Activated T-helper 17 cell treated with anti-CD3 and anti-CD28 coated beads, Interleukin-2, amount 50 U/mL, for 72 hours (primary cell): ENCODE measurements at regions not wholly inside any gene's neighbourhood (a gene's known extent, or its start where the extent isn't known, plus 50 kb on each side); places are given as distances from the start of the nearest gene placed in this dataset.

Source experiments
- ATAC-seq: fragments of 150-1000 bp; cut with Tn5 transposase; replicated peaks from 2 replicates; pipeline ENCODE4 v1.10.0; 2021; ENCODE audit warnings: mild to moderate bottlenecking, moderate library complexity
- H3K27ac Mint-ChIP-seq: one replicate; pipeline ENCODE4 v1.8.0; 2022; ENCODE audit warnings: mixed read lengths
- H3K27me3 Mint-ChIP-seq: one replicate; pipeline ENCODE4 v1.8.0; 2022; ENCODE audit warnings: mixed read lengths
- H3K36me3 Mint-ChIP-seq: one replicate; pipeline ENCODE4 v1.8.0; 2022; ENCODE audit warnings: low read depth, mild to moderate bottlenecking, mixed read lengths
- H3K4me1 Mint-ChIP-seq: one replicate; pipeline ENCODE4 v1.8.0; 2022; ENCODE audit warnings: mixed read lengths
- H3K4me3 Mint-ChIP-seq: one replicate; pipeline ENCODE4 v1.8.0; 2022; ENCODE audit warnings: mild to moderate bottlenecking, mixed read lengths
- H3K9me3 Mint-ChIP-seq: one replicate; pipeline ENCODE4 v1.8.0; 2022; ENCODE audit warnings: mixed read lengths

DNA sequence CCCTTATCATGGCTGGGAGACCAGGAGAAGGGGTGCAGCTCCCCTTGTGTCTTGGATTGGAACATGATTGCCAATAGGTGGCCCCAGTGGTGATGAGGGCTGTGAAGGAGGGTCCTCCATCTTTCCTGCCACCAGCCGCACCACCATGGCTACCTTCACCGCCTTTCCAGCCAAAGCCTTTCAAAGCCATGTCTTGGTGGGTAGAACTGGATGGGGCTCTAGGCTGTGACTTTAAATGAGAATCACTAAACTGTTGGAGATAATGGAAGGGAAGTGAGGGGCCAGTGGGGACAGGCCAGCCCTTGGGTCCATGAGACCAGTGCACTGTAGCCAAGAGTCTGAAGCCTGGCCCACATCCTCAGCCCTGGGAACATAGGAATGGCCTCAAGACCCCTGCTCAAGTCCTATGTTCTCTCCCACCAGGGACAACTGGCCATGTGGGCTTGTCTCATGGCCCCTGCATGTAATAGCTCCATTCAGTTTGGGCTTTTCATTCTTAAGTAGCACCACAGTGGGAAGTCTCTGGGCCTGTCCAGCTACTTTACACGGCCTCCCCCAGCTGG is 345.7 kb downstream of the DYSF start:
- H3K4me1 Mint-ChIP-seq = no peaks in the 10 kb centered on the region
- H3K9me3 Mint-ChIP-seq = no peaks in the 10 kb centered on the region

DNA sequence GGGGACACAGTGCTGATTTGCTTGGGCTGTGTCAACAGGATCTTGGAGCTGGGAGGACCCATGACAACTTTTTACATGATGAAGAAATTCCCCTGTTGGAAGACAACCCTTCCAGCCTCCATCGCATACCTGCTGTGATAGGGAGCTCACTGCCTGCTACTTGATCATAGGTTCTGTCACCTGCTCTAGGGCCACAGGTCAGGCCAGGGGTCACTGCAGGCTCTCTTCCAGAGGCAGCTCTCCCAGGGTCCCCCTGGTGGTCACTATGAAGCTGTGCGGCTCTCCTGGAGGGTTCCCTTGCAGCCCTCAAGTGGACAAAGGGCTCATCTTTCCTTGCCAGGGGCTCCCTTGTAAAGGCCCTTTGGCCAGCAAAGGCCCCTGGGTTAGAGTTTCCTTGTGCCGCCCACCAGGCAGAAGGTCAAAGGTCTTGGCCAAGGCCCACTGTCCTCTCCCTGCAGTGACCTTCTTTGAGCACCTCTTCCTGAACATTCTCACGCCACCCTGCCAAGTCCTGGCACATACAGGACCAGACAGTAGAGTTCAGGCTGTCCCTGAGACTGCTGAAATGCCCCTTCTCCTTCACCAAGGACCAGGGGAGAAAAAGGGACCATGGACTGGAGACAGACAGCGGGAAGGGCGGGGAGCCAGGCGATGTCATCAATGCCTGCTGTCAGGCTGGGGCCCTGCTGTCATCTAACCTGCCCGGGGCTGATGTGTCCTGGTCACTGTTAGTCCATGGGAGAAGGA is 345.1 kb downstream of the DYSF start:
- Mint-ChIP-seq H3K9me3 (no peaks in the 10 kb centered on the region), H3K27ac (no peak overlapping the region), H3K36me3 (no peaks in the 10 kb centered on the region), H3K4me1 (no peaks in the 10 kb centered on the region), H3K4me3 (no peak overlapping the region), H3K27me3 (peaks cover 4% of the 10 kb centered on the region)
- ATAC-seq = peak; percentile 40

More for the DNA sequence above, 345.7 kb downstream of the DYSF start:
- Mint-ChIP-seq H3K4me3 (no peak overlapping the region), H3K36me3 (no peaks in the 10 kb centered on the region), H3K27ac (no peak overlapping the region), H3K27me3 (peaks cover under 1% of the 10 kb centered on the region)
- no peak for ATAC-seq

DNA sequence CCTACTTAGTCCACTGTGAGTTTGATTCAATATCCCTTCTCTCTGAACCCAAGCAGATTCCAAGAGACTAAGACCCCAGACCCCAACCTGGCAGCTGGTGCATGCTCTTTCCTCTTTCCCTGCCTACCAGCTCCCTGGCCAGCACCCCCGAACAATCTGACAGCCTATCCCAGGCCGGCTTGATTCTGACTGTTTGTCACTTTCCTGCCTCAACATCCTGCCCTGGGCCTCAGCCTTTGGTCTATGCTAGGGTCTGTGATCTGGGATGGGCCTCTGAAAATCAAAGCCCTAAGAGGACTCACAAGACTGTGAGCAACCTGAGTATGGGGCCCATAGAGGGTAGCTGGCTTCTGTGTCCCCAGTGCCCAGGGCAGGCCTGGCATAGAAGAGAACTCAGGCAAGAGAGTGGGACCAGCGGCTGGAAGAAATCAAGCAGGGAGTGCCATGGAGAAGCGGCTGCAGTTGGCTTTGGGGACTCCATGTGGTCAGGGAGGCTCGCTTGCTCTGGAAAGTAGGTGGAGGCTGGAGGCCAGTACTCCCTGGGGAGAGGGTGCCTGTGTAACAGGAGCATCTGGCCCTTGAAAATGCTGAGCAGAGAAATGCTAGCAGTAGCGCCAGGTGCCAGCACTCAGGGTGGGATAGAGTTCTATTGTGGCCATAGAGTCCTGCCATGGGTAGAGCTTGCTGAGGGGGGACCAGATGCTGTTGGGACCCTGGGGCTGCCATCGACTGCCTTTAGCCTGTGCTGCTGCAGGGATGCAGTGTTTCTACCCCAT is 343.9 kb downstream of the DYSF start:
- no peaks in the 10 kb centered on the region for H3K9me3 Mint-ChIP-seq
- no peak overlapping the region for H3K27ac Mint-ChIP-seq
- no peaks in the 10 kb centered on the region for H3K36me3 Mint-ChIP-seq
- H3K4me3 Mint-ChIP-seq = no peak overlapping the region
- no peaks in the 10 kb centered on the region for H3K4me1 Mint-ChIP-seq
- H3K27me3 Mint-ChIP-seq = peaks cover 4% of the 10 kb centered on the region
- ATAC-seq = no peak

DNA sequence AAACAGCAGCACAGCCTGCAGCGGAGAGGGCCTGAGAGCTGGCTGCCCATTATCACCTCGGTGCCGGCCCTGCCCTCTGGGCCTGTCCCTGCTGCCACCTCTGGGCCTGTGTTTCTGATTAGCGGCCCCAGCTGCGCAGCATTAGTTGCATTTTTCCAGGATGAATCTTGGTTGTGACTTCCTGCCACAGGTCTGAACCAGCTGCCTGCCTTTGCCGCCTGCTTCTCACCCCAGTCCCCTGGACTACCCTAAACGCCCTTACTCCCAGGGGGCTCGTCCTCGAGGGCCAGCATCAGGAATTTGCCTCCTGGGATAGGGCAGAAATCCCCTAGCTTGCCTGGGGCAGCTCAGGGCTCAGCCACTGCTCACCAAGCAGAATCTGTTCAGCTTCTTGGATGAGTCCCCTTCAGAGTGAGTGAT is 342.8 kb downstream of the DYSF start:
- no peak overlapping the region for H3K27ac Mint-ChIP-seq
- no peak overlapping the region for H3K4me3 Mint-ChIP-seq
- no peaks in the 10 kb centered on the region for H3K9me3 Mint-ChIP-seq
- peaks cover 4% of the 10 kb centered on the region for H3K27me3 Mint-ChIP-seq
- H3K4me1 Mint-ChIP-seq = no peaks in the 10 kb centered on the region
- H3K36me3 Mint-ChIP-seq = no peaks in the 10 kb centered on the region
- no peak for ATAC-seq

DNA sequence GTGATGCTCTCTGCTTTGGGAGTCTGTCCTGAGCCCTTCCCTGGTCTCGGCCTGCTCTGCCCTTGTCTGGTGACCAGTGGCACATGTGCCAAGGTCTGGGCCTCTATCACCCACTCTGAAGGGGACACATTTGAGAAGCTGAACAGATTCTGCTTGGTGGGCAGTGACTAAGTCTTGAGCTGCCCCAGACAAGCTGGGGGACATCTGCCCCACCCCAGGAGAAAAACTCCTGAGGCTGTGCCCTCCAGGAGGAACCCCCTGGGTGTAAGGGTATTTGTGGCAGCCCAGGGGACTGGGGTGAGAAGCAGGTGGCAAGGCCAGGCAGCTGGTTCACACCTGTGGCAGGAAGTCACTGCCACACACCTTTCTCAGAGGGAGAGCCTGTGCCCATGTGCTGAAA is 342.1 kb downstream of the DYSF start:
- no peak overlapping the region for H3K27ac Mint-ChIP-seq
- H3K27me3 Mint-ChIP-seq = peaks cover 4% of the 10 kb centered on the region
- no peak overlapping the region for H3K4me3 Mint-ChIP-seq
- H3K4me1 Mint-ChIP-seq = no peaks in the 10 kb centered on the region
- no peak for ATAC-seq
- H3K9me3 Mint-ChIP-seq = no peaks in the 10 kb centered on the region
- no peaks in the 10 kb centered on the region for H3K36me3 Mint-ChIP-seq

DNA sequence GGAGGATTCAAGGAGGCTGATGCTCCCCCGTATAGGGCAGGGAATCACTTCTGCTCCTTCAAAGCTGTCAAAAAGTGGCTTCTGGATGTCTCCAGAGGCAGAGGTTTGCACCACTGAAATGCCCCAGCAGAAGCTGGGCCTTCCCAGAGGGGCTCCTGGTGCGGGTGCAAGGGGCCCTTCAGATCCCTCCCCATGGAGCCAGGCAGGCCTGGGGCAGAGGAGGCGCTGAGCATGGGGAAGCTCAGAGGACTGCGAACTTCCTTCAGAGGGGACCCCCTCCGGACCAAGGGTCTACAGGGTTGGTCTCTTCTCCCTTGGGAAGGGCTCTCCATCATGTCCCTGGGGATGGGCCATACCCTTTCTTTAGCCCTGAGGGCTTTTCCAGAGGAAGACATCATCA is 341.2 kb downstream of the DYSF start:
- peak; percentile 5 for ATAC-seq
- no peak overlapping the region for H3K27ac Mint-ChIP-seq
- H3K27me3 Mint-ChIP-seq = peaks cover 4% of the 10 kb centered on the region
- H3K4me3 Mint-ChIP-seq = no peak overlapping the region
- no peaks in the 10 kb centered on the region for H3K36me3 Mint-ChIP-seq
- no peaks in the 10 kb centered on the region for H3K9me3 Mint-ChIP-seq
- no peaks in the 10 kb centered on the region for H3K4me1 Mint-ChIP-seq

DNA sequence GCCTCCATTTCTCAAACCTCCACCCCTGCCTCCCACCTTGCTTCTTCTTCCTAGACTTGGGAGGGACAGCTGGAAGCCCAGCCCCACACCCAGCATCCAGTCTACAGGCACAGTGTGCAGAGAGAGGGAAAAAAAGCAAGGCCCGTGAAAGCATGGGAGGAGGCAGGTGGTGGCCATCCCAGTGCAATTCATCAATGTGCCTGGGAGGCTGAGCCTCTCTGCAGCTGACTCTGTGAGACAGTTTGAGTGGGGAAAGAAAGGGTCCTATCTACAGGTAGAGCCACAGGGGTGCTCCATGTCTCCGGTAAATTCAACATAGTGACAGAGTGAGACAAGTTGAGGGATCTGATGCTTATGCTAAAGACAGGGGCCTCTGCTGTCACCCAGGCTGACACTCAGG is 340.6 kb downstream of the DYSF start:
- no peak for ATAC-seq
- Mint-ChIP-seq H3K9me3 (no peaks in the 10 kb centered on the region), H3K27me3 (peaks cover 4% of the 10 kb centered on the region), H3K27ac (no peak overlapping the region), H3K4me3 (no peak overlapping the region), H3K4me1 (no peaks in the 10 kb centered on the region), H3K36me3 (no peaks in the 10 kb centered on the region)

DNA sequence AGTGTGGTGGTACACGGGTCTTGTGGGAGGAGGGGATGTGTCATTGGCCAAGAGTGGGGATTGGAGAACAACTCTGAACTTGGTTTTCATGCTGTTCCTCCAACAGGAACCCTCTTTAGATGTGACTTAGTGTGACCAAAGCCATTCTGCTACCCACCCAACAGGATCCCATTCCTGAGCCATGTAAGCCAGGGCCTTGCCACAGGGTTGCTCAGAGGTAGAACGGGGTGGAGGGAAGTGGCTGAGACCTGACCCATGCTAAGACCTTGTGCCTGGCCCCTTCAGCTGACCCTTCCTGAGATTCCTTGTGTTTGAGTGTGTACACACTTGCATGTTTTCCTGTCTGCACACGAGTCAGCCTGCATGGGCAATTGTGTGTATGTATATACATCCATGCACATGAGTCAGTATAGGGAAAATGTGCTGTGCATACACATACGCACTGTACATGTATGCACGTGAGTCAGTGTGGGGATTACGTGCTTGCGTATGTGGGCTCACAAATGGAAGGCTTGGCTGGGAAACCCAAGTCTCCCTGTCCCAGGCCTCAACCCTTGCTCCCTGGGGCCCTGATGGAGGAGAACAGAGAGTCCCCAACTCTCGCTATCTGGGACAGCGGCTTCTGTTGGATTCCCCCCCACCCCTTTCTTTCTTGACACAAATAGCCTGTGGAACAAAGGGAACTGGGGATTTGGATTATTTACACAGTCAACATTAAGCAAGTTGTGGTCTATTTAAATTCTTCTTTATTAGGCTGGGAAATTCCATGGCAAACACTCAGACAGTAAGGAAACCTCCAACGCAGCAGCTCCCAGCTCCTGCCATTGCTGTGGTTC is 339.8 kb downstream of the DYSF start:
- Mint-ChIP-seq H3K36me3 (no peaks in the 10 kb centered on the region), H3K9me3 (no peaks in the 10 kb centered on the region), H3K4me1 (no peaks in the 10 kb centered on the region), H3K27ac (no peak overlapping the region), H3K27me3 (peaks cover 4% of the 10 kb centered on the region), H3K4me3 (no peak overlapping the region)
- ATAC-seq = no peak

DNA sequence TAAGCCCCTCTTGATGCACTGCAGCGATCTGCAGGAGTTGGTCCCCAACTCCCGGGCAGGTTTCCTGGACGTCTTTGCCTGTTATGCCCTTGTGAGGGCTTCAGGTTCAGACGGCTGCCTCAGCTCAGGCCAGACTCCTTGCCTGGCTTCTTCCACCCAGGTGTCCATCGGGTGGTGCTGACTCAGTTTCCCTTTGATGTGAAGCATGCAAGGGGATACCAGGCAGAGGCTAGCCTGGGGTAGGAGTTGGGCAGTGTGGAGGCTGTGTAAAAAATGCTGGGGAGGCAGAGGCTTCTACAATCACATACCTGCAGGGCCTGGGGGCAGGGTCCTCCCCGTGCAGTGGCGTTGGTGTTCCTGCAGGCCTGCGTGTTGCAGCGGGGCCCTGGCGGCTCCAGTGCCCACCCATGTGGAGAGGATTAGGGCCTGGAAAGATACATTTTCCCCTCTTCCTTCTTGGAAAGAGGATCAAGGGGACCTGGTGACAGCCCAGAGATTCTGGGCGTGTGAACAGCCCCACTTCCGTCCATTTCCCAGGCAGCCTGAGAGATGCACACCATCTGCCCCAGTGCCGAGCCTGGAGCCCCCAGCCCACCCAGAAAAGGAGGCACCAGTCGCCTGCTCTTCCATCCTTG is 338.3 kb downstream of the DYSF start:
- H3K4me3 Mint-ChIP-seq = no peak overlapping the region
- no peaks in the 10 kb centered on the region for H3K9me3 Mint-ChIP-seq
- H3K4me1 Mint-ChIP-seq = no peaks in the 10 kb centered on the region
- ATAC-seq = no peak
- H3K36me3 Mint-ChIP-seq = no peaks in the 10 kb centered on the region
- no peak overlapping the region for H3K27ac Mint-ChIP-seq
- peaks cover 4% of the 10 kb centered on the region for H3K27me3 Mint-ChIP-seq

DNA sequence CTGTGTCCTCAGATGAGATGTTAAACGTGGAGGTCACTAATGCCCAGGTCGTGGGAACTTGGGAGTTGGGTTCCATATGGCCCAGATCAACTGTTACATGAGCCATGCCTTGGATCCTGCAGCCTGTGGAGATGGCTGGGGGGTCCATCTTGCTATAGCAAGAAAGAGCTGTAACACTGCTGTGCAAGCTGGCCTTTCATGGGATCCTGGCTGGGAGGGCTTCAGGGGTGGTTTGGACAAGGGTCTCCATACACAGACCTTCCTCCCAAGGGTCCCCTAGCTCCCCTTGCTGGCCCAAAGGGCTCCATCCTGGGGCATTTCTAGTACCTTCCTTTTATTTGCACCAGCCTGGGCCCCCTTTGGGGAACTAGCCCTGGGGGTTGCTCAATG is 337.7 kb downstream of the DYSF start:
- H3K4me3 Mint-ChIP-seq = no peak overlapping the region
- no peak for ATAC-seq
- H3K27ac Mint-ChIP-seq = no peak overlapping the region
- peaks cover 4% of the 10 kb centered on the region for H3K27me3 Mint-ChIP-seq
- H3K9me3 Mint-ChIP-seq = no peaks in the 10 kb centered on the region
- no peaks in the 10 kb centered on the region for H3K36me3 Mint-ChIP-seq
- no peaks in the 10 kb centered on the region for H3K4me1 Mint-ChIP-seq

DNA sequence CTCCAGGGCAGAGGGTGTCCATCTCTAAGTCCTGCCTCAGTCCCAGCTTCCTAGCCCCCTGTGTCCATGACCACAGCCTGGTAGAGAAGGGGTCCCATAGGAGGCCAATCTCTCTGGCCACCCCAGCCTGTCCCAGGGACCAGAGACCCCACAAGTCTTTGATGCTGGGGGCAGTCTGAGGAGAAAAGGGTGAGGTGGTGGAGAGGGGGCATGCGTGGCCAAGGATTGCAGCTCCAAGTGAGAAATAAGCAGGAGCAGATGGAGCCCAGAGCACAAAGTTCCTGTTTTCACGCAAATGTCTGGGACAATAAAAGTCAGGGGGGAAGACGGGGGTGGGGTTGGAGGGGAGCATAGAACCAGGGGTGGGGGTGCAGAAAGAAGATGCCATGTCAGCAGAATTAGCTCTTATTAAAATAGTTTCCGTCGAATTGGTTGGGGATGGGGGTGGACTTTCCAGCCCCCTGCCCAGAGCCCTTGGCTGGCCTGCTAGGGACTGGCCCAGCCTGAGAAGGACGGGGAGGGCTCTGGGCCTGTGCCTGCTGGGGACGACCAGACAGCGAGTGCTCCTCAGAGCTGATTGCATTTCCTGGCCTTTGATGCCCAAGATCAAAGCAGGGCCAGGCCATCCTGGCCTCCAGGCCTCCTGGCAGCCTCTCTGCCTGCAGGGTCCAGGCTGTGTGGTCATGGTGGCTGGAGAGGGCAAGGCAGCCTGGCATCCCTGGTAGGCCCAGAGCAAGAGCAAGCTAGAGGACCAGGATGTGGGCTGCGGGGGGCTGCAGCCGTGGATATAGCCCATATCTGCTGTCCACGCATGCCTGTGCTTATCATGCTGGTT is 337.1 kb downstream of the DYSF start:
- Mint-ChIP-seq H3K27me3 (peaks cover 4% of the 10 kb centered on the region), H3K27ac (no peak overlapping the region), H3K4me3 (no peak overlapping the region), H3K4me1 (no peaks in the 10 kb centered on the region), H3K9me3 (no peaks in the 10 kb centered on the region), H3K36me3 (no peaks in the 10 kb centered on the region)
- no peak for ATAC-seq

DNA sequence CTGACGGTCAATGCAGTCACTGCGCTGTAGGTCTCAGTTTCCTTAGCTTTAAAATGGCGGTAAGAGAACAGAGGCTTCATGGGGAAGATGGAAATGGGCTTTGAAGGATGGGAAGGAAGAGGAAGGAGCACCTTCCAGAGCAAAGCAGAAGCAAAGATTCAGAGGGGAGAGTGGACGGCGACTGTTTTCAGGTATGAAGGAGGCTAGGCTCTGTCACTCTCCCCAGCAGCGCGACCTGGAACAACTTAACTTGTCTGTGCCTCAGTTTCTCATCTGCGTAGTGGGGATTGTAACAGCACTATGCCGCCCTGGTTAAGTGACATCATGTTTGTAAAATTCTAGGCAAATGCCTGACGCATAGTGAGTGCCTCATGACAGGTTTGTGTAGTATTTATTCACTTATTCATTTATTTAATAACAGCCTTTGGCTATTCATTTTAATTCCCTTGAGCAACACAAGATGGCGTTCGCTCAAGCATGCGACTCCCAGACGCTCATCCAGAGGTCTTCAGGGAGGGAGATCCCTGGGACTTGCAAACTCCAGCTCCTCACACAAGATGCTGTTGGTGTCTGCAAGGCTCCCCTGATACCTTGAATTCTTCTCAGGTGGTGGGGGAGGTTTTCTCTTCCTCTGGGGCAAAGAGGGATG is 336.3 kb downstream of the DYSF start:
- no peaks in the 10 kb centered on the region for H3K36me3 Mint-ChIP-seq
- peaks cover 4% of the 10 kb centered on the region for H3K27me3 Mint-ChIP-seq
- no peak overlapping the region for H3K4me3 Mint-ChIP-seq
- no peaks in the 10 kb centered on the region for H3K9me3 Mint-ChIP-seq
- no peak overlapping the region for H3K27ac Mint-ChIP-seq
- no peak for ATAC-seq
- H3K4me1 Mint-ChIP-seq = no peaks in the 10 kb centered on the region

DNA sequence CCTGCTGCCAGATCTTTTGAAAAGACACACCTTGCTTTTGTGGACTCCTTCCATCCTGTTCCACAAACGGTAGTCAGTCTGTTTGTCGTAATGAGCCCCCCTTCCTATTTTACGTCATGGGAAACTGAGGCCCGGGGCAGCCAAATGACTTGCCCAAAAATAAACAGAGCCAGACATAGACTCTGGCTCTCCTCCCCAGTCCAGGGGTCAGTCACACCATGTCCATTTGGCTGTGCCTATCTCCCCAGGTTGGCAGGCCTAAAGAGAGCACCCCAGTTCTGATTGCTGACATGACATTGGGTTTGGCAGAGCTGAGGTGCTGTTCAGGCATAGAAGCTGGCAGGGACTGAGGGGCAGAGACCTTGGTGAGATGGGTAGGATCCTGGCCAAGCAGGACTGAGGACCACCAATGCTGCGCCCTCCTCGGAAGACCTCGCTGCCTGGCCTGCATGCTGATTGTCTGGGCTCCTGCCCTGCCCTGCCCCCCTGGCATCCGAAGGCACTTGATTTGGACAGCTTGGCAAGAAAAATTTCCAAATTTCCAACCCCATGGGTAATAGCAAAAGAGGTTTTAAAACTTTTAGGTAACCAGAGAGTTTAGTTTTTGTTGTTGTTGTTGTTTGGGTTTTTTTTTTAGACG is 335.4 kb downstream of the DYSF start:
- Mint-ChIP-seq H3K36me3 (no peaks in the 10 kb centered on the region), H3K27me3 (peaks cover under 1% of the 10 kb centered on the region), H3K27ac (no peak overlapping the region), H3K9me3 (no peaks in the 10 kb centered on the region), H3K4me3 (no peak overlapping the region), H3K4me1 (no peaks in the 10 kb centered on the region)
- no peak for ATAC-seq
